Neuronal stem cell (in vitro differentiated cells): ENCODE measurements at regions not wholly inside any gene's neighbourhood (a gene's known extent, or its start where the extent isn't known, plus 50 kb on each side); places are given as distances from the start of the nearest gene placed in this dataset.
A peak's percentile ranks its signal among the peaks of the same experiment; 100 is the strongest.

ENCODE experiments used
- DNase-seq: peaks from one replicate; pipeline ENCODE4 v3.0.0-alpha.2; 2013; ENCODE audit warnings: low spot score
- H2AFZ ChIP-seq: one replicate; pipeline ENCODE4 v1.6.1; 2013; ENCODE audit warnings: mild to moderate bottlenecking, low read length, inconsistent platforms
- H2AK5ac ChIP-seq: 2 replicates; pipeline ENCODE4 v1.6.1; 2013; ENCODE audit warnings: low read depth, mild to moderate bottlenecking, inconsistent platforms, low read length, moderate library complexity, mixed read lengths
- H2BK120ac ChIP-seq: 2 replicates; pipeline ENCODE4 v1.6.1; 2013; ENCODE audit warnings: low read depth, mild to moderate bottlenecking, inconsistent platforms, low read length, moderate library complexity, mixed read lengths
- H2BK12ac ChIP-seq: one replicate; pipeline ENCODE4 v1.6.1; 2013; ENCODE audit warnings: low read length, inconsistent platforms
- H2BK15ac ChIP-seq: 2 replicates; pipeline ENCODE4 v1.6.1; 2013; ENCODE audit warnings: mild to moderate bottlenecking, low read length, inconsistent platforms, mixed read lengths
- H2BK5ac ChIP-seq: one replicate; pipeline ENCODE4 v1.6.1; 2013; ENCODE audit warnings: inconsistent platforms, mild to moderate bottlenecking, low read length, moderate library complexity
- H3K14ac ChIP-seq: one replicate; pipeline ENCODE4 v1.6.1; 2013; ENCODE audit warnings: low read length, inconsistent platforms
- H3K18ac ChIP-seq: 2 replicates; pipeline ENCODE4 v1.6.1; 2013; ENCODE audit warnings: low read length, inconsistent platforms
- H3K23ac ChIP-seq: 2 replicates; pipeline ENCODE4 v1.6.1; 2013; ENCODE audit warnings: low read depth, mild to moderate bottlenecking, mixed read lengths, low read length, inconsistent platforms; ENCODE audit not compliant: poor library complexity
- H3K27ac ChIP-seq: replicated peaks from 3 replicates; pipeline ENCODE4 v1.5.1; 2013; ENCODE audit warnings: low read length, inconsistent platforms
- H3K27me3 ChIP-seq, 3 experiments: 2 replicates each; pipeline ENCODE4 v1.6.1; 2013; ENCODE audit warnings: low read length in 3 of 3, mild to moderate bottlenecking in 2 of 3, inconsistent platforms in 1 of 3, low read depth in 1 of 3, mixed read lengths in 1 of 3, moderate library complexity in 1 of 3; ENCODE audit not compliant: control insufficient read depth in 3 of 3, insufficient read depth in 3 of 3
- H3K36me3 ChIP-seq, 2 donors: replicated peaks in 1 of 2; 2 replicates each; pipeline ENCODE4 v1.6.1; 2013; ENCODE audit warnings: low read length in 2 of 2; ENCODE audit not compliant: control insufficient read depth in 2 of 2, insufficient read depth in 2 of 2
- H3K4ac ChIP-seq: 2 replicates; pipeline ENCODE4 v1.6.1; 2013; ENCODE audit warnings: inconsistent platforms, mild to moderate bottlenecking, low read length, moderate library complexity
- H3K4me1 ChIP-seq, 2 donors: 1 replicate in 1 of 2; 2 replicates in 1 of 2; pipeline ENCODE4 v1.6.1; 2013; ENCODE audit warnings: low read length in 2 of 2, low read depth in 1 of 2; ENCODE audit not compliant: control insufficient read depth in 2 of 2, insufficient read depth in 1 of 2
- H3K4me2 ChIP-seq: one replicate; pipeline ENCODE4 v1.6.1; 2013; ENCODE audit warnings: mild to moderate bottlenecking, low read length, inconsistent platforms; ENCODE audit not compliant: insufficient read depth, poor library complexity, severe bottlenecking
- H3K4me3 ChIP-seq, 2 donors: 2 replicates each; pipeline ENCODE4 v1.5.1; 2013; ENCODE audit warnings: low read length in 2 of 2, mild to moderate bottlenecking in 2 of 2, inconsistent platforms in 1 of 2, moderate library complexity in 1 of 2
- H3K79me1 ChIP-seq: one replicate; pipeline ENCODE4 v1.6.1; 2013; ENCODE audit warnings: low read depth, mild to moderate bottlenecking, inconsistent platforms, low read length, moderate library complexity
- H3K9ac ChIP-seq: one replicate; pipeline ENCODE4 v1.6.1; 2013; ENCODE audit warnings: mild to moderate bottlenecking, low read depth, low read length, inconsistent platforms; ENCODE audit not compliant: poor library complexity
- H3K9me3 ChIP-seq, 2 donors: replicated peaks in 1 of 2; 2 replicates each; pipeline versions ENCODE3 to v1.6.1; 2013; ENCODE audit warnings: low read length in 2 of 2, mild to moderate bottlenecking in 2 of 2, inconsistent platforms in 1 of 2, low read depth in 1 of 2, mixed read lengths in 1 of 2, moderate library complexity in 1 of 2; ENCODE audit not compliant: control insufficient read depth in 2 of 2, insufficient read depth in 1 of 2
- H4K8ac ChIP-seq: one replicate; pipeline ENCODE4 v1.6.1; 2013; ENCODE audit warnings: low read depth, mild to moderate bottlenecking, inconsistent platforms, low read length, moderate library complexity
- H4K91ac ChIP-seq: one replicate; pipeline ENCODE4 v1.6.1; 2013; ENCODE audit warnings: low read length, low read depth, mild to moderate bottlenecking, inconsistent platforms; ENCODE audit not compliant: poor library complexity
- WGBS, 2 donors: extraction: QIAGEN DNeasy Blood & Tissue Kit; methylation state at CpG; one replicate each; pipeline ENCODE4 v1.1.7; 2013; ENCODE audit warnings: missing lambda C conversion rate in 2 of 2, mixed read lengths in 1 of 2; ENCODE audit not compliant: insufficient read length in 2 of 2, insufficient replicate concordance in 1 of 2; ENCODE audit errors: extremely low coverage in 2 of 2; 5-methylcytosine and 5-hydroxymethylcytosine counted together

- Histone ChIP-seq H2BK12ac (no peak overlapping the region), H3K27me3 (peaks cover 0 to 5% (median 0%) of the 10 kb centered on the region in 3 experiments), H3K4ac (no peak overlapping the region), H3K18ac (peak overlapping the region; percentile 3), H2AK5ac (no peak overlapping the region), H4K91ac (no peak overlapping the region), H2BK120ac (no peak overlapping the region), H2BK15ac (no peak overlapping the region), H3K27ac (no peak overlapping the region), H3K4me3 (no peak overlapping the region), H2BK5ac (no peak overlapping the region), H4K8ac (no peak overlapping the region), H3K14ac (no peak overlapping the region), H3K4me1 (peaks cover 0 to 12% of the 10 kb centered on the region in 2 donors), H3K23ac (no peak overlapping the region), H2AFZ (no peak overlapping the region), H3K9me3 (peaks cover 0 to 2% of the 10 kb centered on the region in 2 donors), H3K79me1 (no peaks in the 10 kb centered on the region), H3K36me3 (no peaks in the 10 kb centered on the region), H3K9ac (no peak overlapping the region), H3K4me2 (no peak overlapping the region)
- WGBS, 2 donors, result no CpG with 5 or more reads among the region's 23 CpGs
- DNase-seq, result no peak
Observed at GRCh38 chr5:2186472-2187015, 303.8 kb upstream of the IRX4 start.

GRCh38 chr5:2185646-2186471, 303.1 kb upstream of the IRX4 start:
- DNase-seq, result no peak
- Histone ChIP-seq H2BK120ac (no peak overlapping the region), H3K27me3 (peaks cover 0 to 5% (median 0%) of the 10 kb centered on the region in 3 experiments), H3K27ac (no peak overlapping the region), H2BK15ac (no peak overlapping the region), H2AFZ (no peak overlapping the region), H2BK12ac (no peak overlapping the region), H3K9ac (no peak overlapping the region), H4K91ac (no peak overlapping the region), H3K4ac (no peak overlapping the region), H3K9me3 (peaks cover 0 to 2% of the 10 kb centered on the region in 2 donors), H3K36me3 (no peaks in the 10 kb centered on the region), H2BK5ac (no peak overlapping the region), H3K14ac (no peak overlapping the region), H3K4me1 (peaks cover 1 to 14% of the 10 kb centered on the region in 2 donors), H2AK5ac (peak overlapping the region; percentile 40), H4K8ac (no peak overlapping the region), H3K23ac (no peak overlapping the region), H3K79me1 (no peaks in the 10 kb centered on the region), H3K4me2 (no peak overlapping the region), H3K18ac (peak overlapping the region; percentile 52), H3K4me3 (no peak overlapping the region)
- WGBS, 2 donors, result no CpG with 5 or more reads among the region's 30 CpGs

- H3K14ac ChIP-seq, result no peak overlapping the region
- peak overlapping the region; percentile 52 for H3K18ac ChIP-seq
- no peak overlapping the region for H2AK5ac ChIP-seq
- no peak overlapping the region for H3K4ac ChIP-seq
- peaks cover 1 to 14% of the 10 kb centered on the region in 2 donors for H3K4me1 ChIP-seq
- no peaks in the 10 kb centered on the region for H3K36me3 ChIP-seq
- H2BK15ac ChIP-seq, result no peak overlapping the region
- WGBS, 2 donors, result no CpG with 5 or more reads among the region's 12 CpGs
- no peak overlapping the region for H3K27ac ChIP-seq
- DNase-seq, result no peak
- no peak overlapping the region for H3K23ac ChIP-seq
- no peak overlapping the region for H2BK5ac ChIP-seq
- H3K79me1 ChIP-seq, result peaks cover 3% of the 10 kb centered on the region
- H3K9me3 ChIP-seq, result peaks cover 0 to 2% of the 10 kb centered on the region in 2 donors
- H4K91ac ChIP-seq, result no peak overlapping the region
- H4K8ac ChIP-seq, result no peak overlapping the region
- peaks cover 0 to 5% (median 0%) of the 10 kb centered on the region in 3 experiments for H3K27me3 ChIP-seq
- no peak overlapping the region for H2AFZ ChIP-seq
- no peak overlapping the region for H2BK12ac ChIP-seq
- no peak overlapping the region for H3K4me2 ChIP-seq
- H3K9ac ChIP-seq, result no peak overlapping the region
- H3K4me3 ChIP-seq, result no peak overlapping the region
- H2BK120ac ChIP-seq, result no peak overlapping the region
Observed at GRCh38 chr5:2184563-2185540, 302.1 kb upstream of the IRX4 start.
